ENCODE measurements at regions not wholly inside any gene's neighbourhood (a gene's known extent, or its start where the extent isn't known, plus 50 kb on each side); places are given as distances from the start of the nearest gene placed in this dataset.
"Not testable (repeated sequence)": the region's sequence is repeated elsewhere in the genome, so short reads cannot be mapped to it uniquely, and the experiment has no call there.

- DNase-seq: no peak
Measured at GRCh38 chr13:19061278-19061677, 120.3 kb downstream of the TUBA3C start.

GRCh38 chr13:19060311-19061002 is 121.2 kb downstream of the TUBA3C start:
- no peak for DNase-seq

GRCh38 chr13:19059016-19059780 is 122.4 kb downstream of the TUBA3C start:
- no peak for DNase-seq

- no peak for DNase-seq
Measured at GRCh38 chr13:19058566-19058965, 123.1 kb downstream of the TUBA3C start.

GRCh38 chr13:19057588-19058340 is 123.9 kb downstream of the TUBA3C start:
- DNase-seq: no peak

- DNase-seq: no peak
Measured at GRCh38 chr13:19056984-19057490, 124.6 kb downstream of the TUBA3C start.

- DNase-seq: no peak
Measured at GRCh38 chr13:19056355-19056880, 125.2 kb downstream of the TUBA3C start.

GRCh38 chr13:19055611-19056010 is 126.0 kb downstream of the TUBA3C start:
- DNase-seq: no peak

- DNase-seq: no peak
Measured at GRCh38 chr13:19053561-19053960, 128.1 kb downstream of the TUBA3C start.

- DNase-seq: no peak
Measured at GRCh38 chr13:19052931-19053330, 128.7 kb downstream of the TUBA3C start.

- DNase-seq: no peak
Measured at GRCh38 chr13:19052180-19052579, 129.4 kb downstream of the TUBA3C start.

GRCh38 chr13:19050901-19051300 is 130.7 kb downstream of the TUBA3C start:
- DNase-seq: no peak

- not testable (repeated sequence) for DNase-seq
Measured at GRCh38 chr13:19049624-19050023, 132.0 kb downstream of the TUBA3C start.

- DNase-seq: no peak
Measured at GRCh38 chr13:19048381-19048780, 133.2 kb downstream of the TUBA3C start.

- DNase-seq: no peak
Measured at GRCh38 chr13:19023115-19023514, 158.5 kb downstream of the TUBA3C start.

GRCh38 chr13:19020988-19021387 is 160.6 kb downstream of the TUBA3C start:
- DNase-seq: no peak

GRCh38 chr13:18998389-18998788 is 183.2 kb downstream of the TUBA3C start:
- no peak for DNase-seq

- DNase-seq: no peak
Measured at GRCh38 chr13:18996627-18997051, 185.0 kb downstream of the TUBA3C start.

- no peak for DNase-seq
Measured at GRCh38 chr13:18996221-18996620, 185.4 kb downstream of the TUBA3C start.

GRCh38 chr13:18995259-18995873 is 186.3 kb downstream of the TUBA3C start:
- no peak for DNase-seq

- DNase-seq: no peak
Measured at GRCh38 chr13:18993884-18994660, 187.6 kb downstream of the TUBA3C start.

- DNase-seq: no peak
Measured at GRCh38 chr13:18992791-18993190, 188.8 kb downstream of the TUBA3C start.

Data from activated CD4-positive, CD25-positive, alpha-beta regulatory T cell treated with anti-CD3 and anti-CD28 coated beads, Interleukin-2, amount 50 U/mL, for 72 hours (primary cell).